Glomerular visceral epithelial cell (primary cell): ENCODE measurements at regions not wholly inside any gene's neighbourhood (a gene's known extent, or its start where the extent isn't known, plus 50 kb on each side); places are given as distances from the start of the nearest gene placed in this dataset.
"Not testable (repeated sequence)": the region's sequence is repeated elsewhere in the genome, so short reads cannot be mapped to it uniquely, and the experiment has no call there.

ENCODE experiments used
- DNase-seq: peaks from one replicate; pipeline ENCODE4 v3.0.0-alpha.2; 2016; ENCODE audit errors: extremely low spot score

DNA sequence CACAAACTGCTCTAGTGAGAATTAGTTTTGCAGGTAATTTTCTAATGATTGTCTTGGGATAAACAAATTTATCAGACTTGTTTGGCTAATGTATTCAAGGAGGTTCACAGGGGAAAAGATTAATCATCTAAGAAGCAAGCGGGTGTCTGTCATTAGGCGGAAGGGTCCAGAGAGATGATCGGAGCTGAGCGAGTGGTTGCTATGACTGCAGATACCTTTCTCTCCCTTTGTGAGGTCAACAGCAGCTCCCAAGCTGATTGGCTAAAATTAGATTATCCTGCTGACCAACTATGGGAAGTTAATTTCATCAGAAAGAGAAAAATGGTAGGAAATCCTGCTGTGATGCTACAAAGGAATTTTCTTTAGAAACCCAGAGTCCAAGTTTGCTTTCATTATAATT, 276.0 kb downstream of the SOX2 start:
- no peak for DNase-seq

DNA sequence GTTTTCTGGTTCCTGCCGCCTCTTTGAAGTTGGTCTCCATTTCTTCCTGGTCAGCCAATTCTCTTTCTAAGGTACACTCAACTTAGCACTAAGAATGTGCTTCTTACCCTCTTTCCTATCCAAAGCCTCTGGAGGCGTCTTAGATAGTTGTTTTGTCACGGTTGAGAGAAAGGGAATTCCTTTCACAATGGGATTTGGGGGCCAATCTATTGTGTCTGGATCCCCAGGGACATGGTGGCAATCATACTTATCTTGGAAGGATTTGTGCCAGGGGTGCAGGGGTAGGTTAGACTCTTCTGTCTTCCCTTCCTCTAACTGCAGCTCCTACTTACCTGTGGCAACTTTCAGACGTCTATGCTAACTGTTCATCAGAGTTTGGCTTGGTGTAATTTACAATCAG, 287.1 kb downstream of the SOX2 start:
- DNase-seq: no peak

DNA sequence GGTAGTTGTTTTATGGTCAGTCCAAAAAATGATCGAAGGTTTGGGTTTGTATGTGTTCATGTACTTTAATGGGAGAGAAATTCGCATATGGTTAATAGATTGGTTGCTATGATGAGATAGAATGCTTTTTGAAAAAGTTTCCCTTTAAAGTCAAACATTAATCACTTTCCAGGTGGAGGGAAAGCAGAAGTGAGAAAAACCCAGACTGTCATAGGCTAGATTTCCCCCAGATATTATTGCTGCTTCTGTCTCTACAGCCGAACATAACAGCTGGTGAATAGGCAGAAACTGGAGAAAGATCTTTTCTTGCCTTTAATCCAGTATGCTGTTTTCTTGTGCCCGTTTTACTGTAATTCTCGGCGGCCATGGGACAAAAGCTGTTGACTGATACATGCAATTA, 287.6 kb downstream of the SOX2 start:
- no peak for DNase-seq

DNA sequence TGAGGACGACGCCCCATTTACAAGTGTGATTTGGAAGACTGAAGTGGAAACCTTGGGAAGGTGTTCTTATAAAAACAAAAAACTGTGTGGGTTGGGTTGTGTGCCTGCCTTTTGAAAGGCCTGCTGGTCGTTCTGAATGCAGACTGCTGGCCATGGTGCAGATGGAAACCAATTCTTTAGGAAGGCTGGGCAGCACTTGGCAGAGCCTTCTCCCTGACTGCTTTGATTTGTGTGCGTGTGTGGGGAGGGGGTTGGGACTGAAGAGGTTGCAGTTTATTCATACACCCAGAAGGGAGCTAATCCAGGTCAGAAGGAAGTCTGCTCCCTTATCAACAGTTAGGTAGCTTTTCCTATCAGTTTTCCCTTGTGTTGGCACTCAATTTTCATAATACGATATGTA, 288.7 kb downstream of the SOX2 start:
- DNase-seq: no peak

DNA sequence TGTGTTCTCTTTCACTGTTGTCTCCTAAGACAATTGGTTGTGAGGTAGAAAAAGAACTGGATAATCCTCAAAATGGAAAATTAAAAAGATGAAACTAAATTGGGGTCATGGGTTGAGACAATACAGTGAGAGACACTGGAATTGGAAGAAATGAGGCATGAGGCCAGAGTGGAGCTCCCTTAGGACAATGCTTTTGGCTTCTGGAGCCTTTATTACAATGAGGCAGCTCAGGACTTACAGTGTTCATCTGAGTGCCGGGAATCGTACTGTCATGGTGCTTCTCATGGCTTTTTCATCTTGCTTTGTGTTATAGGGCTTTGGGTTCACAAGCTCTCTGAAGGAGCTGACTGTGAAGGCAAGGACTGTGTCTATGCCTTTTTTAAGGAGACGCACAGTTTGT, 293.5 kb downstream of the SOX2 start:
- DNase-seq: no peak

DNA sequence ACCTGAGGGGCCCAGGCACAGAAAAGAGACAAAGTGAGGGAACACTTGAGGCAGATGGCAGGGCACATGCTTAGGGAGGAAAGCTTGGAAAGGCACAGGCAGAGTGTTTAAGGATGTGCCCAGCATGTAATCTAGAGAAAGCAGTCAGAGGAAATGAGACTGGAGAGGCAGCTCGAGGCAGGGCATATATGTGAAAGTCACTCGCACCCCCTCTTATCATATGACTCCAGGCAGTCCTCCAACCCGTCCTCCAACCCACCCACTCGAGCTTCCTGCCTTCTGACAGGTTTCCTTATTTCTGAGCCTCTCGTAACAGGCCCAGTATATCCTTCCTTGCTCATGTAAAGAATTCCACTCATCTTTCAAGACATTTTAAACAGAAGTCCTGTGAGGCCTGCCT, 294.0 kb downstream of the SOX2 start:
- no peak for DNase-seq

DNA sequence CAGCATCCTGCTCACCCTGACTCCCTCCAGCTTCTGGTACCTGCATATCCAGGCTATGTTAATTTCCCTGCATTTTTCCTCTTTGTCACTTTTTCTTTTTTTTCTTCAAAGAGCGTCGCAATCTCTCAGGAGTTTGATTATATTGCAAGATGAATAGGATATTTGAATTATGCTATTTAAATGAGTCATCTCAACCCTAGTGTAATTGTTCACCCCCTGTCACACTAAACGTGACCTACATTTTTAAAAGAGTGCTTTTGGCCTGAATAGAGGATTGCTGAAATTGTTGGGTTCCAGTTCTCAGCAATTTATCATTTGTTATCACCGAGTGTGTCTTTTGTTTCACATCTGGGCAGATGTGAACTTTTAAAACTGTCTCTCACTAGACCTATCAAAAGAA, 294.7 kb downstream of the SOX2 start:
- DNase-seq: no peak

DNA sequence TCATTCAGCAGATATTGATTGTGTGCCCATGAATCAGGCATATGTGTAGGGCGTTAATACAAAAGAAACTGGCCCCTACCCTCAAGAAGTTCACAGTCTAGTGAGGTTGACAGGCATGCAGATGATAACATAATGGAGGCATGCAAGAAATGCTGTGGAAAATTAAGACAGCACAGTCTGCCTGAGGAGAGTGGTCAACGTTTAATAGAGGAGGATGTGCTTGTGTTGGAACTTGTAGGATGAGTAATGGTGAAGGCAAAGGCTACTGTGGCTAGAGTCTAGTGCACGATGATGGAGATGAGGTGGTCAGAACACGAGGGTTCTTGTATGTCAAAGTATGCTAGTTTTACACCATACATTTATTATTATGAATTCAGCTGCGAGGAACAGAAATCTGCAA, 295.7 kb downstream of the SOX2 start:
- DNase-seq: no peak

DNA sequence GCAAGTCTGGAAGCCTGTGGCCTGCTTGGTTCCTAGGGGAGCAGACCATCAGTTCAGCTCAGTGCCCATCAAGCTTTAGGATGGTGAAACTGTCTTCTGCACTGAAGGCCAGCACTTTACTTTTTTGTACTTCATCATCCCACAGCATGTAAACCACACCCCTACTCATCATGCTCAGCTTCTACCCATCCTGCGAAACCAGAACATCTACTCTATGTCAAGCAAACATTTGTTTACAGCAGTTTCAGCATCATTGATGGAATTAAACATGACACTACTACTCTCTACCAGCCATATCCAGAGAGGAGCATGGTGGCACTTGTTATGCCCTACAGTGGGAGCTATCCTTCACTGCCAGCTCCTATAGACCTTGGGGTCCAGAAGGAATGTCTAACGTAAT, 306.6 kb downstream of the SOX2 start:
- no peak for DNase-seq

DNA sequence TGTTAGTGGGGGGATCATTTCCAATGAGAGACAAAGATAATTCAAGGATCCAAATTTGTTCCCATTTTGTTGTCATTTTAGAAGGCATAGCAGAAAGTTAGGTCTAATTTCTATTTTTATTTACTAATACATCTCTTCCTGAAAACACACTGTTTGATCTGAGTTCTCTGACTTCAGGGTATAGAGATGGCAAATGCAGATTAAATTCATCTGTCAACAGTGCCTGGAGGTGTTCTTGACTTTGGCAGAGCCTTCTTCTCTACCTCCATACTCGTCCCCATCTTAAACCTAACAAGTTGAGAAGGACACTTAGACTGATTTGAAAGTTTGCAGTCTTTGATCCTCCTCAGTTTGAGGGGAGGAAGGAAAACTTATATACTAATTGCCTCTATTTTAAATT, 308.2 kb downstream of the SOX2 start:
- DNase-seq: no peak

DNA sequence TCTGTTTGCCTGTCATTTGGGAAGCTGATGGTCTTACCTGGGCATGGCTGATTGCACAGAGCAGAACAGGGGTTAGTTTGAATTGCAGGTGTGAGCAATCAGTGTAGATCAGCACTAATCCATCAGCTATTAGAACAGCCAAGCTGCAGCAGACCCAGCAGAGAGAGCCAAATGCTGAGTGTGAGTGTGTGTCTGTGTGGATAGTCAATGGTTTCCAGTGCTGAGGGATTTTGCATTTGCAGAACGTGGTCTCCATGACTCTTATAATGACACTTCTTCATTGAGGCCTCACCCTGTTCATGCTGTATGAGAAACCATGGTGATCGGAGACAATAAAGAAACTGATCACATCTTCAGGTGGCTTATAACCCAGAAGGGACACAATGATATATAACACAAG, 312.1 kb downstream of the SOX2 start:
- DNase-seq: no peak

DNA sequence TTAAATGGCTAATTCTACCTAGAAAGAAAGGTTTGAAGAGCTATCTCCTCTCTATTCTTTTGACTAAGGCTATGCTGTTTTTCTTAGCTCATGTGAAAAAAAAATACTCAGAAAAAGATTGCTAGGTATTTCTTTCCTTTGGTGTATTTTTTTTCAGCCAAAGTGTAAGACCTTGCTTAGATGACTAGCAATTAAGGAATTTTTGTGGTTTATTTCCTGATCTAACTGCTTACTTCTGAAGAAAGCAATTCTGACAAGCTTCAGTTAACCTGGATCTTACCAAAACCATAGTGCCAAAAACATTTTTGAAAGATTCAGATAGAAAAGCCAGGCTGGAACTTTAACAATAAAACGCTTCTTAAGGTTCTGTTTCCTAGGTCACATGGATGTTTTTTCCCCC, 315.6 kb downstream of the SOX2 start:
- DNase-seq: peak; percentile 54

DNA sequence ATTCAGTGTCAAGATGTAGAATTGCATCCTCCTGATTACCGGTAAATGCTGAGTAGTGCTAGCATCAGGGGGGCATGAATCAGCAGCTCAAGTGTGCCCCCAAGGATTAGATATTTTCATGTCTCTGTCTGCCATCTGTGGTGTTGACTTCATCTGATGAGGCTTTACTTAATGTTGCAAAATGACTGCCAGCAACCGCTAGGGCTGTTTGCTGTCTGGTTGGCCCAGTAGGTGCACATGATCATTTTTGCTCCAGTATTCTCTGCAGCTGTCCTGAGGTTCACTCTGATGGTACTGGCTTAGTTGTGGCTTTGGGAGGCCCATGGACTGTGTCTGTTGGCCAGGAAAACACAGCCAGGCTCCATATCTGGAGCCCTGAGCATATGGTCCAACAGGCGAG, 316.4 kb downstream of the SOX2 start:
- DNase-seq: peak; percentile 29

DNA sequence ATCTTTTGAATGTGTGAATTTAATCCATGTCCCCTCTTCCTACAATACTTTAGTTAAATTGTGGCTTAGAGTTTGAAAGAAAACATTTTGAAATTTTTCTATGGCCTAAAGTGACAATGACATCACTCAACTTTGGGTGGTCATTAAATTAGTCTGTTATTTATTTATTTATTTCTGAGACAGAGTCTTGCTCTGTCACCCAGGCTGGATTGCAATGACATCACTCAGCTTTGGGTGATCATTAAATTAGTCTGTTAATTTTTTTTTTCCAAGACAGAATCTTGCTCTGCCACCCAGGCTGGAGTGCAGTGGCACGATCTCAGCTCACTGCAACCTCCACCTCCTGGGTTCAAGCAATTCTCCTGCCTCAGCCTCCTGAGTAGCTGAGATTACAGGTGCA, 322.5 kb downstream of the SOX2 start:
- DNase-seq: not testable (repeated sequence)

DNA sequence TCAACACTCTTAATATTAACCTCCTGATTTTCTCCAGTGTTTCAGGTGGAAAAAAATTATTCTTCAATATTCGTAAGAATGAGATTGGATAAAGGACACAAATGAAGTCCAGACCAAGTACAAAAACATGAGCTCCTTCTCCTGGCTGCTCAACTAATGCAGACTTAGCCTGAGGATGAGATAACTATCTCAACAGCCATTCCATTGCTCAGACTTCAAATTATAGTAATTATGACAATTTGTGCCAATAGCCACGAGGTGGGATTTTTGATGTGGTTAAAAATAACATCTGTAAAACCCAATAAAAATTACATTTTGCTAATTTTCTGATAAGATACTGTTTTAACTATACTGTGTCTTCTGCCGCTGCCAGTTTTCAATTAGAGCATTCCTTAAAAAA, 323.6 kb downstream of the SOX2 start:
- DNase-seq: no peak

DNA sequence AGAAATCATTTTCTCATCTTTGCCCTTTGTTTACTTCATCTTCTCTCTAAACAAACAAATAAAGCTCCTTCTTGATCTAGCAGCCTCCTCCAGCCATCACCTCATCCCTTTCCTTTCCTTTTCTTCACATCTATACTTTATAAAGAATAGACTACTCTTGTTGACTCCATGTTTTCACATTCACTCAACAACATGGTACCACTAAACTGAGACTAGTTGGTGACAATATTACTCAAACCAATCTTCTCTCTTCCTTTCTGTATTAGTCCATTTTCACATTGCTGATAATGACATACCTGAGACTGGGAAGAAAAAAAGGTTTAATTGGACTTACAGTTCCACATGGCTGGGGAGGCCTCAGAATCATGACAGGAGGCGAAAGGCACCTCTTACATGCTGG, 324.7 kb downstream of the SOX2 start:
- DNase-seq: no peak

DNA sequence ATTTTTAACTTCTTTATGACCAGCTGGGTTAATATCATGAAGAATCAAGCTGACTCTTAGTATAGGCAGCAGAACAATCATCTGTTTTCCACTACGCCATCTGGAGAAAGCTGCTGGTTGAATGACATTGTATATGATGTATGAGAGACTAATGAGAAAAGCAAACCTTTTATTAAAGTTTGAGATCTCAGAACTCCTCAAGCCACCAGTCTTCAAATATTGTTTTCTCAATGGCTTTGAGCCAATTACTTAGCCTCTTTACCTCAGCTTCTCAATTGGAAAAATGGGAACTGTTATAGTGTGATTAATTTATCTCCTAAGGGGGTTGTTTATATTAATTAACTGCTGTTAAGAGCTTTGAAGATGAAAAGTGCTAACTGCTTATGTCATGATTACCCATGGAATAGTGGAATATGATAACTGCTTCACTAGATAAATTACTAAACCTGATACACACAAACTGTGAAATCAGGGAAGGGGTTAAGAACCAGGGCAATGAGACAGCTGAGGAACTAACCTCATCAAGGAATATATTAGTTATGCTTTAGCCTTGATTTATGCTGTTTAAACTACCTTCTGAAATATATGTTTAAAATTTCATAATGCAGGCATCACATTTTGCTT, 330.1 kb downstream of the SOX2 start:
- no peak for DNase-seq

DNA sequence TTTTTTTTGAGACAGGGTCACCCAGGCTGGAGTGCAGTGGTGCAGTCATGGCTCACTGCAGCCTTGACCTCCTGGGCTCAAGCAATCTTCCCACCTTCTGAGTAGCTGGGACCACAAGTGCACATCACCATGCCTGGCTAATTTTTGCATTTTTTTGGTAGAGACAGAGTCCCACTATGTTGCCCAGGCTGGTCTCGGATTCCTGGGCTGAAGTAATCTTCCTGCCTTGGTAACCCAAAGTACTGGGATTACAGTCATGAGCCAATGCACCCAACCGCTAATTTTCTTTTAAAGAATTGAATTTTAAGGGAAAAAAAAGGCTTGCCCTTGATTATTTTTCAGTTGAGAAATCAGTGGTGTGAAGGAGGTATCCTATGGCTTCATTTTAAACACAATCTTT, 334.0 kb downstream of the SOX2 start:
- DNase-seq: peak; percentile 52

DNA sequence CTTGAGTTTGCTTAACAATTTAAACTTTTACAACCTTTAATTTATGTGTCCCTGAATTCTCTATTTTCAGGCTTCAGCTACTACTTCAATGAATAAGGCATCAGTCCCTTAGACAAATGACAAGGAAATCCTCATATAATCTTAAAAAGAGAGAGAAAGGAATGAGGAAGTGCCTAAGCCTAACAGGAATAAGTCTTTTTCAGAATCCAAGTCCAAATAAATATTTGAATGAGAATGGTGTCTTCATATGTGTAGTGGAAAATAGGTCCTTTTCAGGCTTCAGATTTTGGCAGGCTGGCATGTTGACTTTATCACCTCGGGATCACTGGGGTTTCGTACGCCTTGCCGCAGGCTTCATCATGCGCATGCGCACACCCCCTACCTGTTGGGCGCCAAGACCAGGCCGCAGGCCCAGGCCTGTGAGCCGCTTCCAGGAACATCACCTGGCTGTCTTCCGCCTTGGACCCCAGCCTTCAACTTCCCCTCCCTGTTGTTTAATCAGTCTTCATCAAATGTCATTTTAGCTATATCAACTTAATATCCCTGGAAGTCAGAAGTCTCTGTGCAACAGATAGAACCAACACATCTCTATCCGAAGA, 334.5 kb downstream of the SOX2 start:
- no peak for DNase-seq

DNA sequence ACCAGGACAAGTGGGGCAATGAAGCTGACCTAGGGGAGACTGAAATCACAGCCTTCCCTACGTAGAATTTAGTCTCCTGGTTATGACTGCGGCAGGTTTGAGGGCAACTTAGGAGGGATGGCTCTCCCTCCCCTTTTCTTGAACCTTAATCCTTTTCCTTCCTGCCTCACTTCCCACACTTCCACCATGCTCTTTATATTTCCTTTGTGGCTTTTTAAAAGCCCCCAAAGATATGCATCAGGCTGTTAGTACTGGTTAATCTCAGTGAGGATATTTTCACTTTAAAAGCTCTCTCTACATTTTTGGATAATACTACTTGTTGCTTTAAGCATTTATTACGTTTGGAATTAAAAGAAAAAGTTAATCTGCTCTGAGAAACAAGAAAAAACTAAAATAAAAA, 339.2 kb downstream of the SOX2 start:
- no peak for DNase-seq

DNA sequence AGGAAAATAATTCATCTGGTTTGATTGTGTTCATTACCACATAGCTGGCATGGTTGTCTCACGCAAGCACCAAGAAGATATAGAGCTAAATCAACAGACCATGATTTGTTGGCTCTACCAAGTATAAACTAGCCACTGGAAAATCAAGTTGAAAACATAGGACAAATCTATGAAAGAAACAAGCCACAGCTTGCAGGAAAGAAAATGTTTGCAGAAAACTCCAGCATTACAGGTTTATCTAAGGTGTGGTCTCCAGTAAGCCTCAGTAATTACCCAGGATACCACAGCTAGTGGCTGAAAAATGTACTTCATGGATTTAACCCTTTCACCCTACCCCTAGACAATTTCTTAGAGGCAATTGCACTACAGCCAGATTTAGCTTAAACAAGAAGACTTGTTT, 340.6 kb downstream of the SOX2 start:
- DNase-seq: no peak

DNA sequence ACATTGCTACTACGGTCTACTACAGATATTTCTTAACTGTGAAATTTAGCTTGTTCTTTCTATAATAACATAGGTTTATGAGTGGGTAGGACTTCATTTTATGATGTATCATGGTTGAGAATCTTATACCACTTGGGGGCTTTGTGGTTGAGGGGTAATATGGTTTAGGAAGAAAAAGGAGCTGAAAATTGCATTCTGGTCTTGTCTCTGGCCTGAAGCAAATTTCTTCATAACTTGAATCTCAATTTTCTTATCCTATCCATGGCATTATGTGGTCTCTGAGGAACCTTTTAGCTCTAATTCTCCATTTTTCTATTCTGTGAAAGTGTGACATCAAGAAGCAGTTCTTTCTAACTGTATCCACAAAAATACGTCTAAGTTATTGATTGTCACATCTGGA, 341.0 kb downstream of the SOX2 start:
- no peak for DNase-seq

DNA sequence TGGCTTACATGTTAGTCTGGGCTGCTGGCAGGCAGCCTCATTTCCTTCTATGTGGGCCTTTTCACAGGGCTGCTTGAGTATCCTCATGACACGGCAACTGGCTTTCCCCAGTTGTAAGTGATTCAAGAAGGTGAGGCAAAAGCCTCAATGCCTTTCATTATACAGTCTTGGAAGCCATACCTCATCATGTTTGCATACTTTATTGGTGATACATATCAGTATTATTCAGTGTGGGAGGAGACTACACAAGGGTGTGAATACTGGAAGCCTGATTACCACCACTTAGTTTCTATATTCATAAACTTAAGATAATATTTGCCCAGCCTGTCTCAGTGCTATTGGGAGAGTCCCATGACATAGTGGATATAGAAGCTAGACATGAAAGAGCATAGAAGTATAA, 346.8 kb downstream of the SOX2 start:
- DNase-seq: no peak

DNA sequence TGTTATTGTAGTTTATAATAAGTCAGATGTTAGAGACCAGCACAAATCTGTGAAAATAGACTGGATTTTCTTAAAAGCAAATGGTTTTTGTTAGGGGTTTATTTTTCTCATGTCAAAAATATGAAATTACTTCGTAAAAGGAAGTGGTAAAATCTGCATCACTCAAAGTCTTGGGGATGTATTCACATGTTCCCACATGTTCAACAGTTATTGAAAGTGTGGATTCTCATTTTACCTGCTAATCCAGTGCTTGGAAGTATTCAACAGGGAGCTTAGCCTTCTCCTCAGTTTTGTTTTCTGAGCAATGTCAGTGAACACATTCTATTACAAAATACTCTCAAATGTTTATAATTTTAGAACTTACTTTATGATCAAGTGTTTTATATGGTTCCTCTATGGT, 352.0 kb downstream of the SOX2 start:
- DNase-seq: no peak
